IMR-90 (cell line): ENCODE measurements at regions not wholly inside any gene's neighbourhood (a gene's known extent, or its start where the extent isn't known, plus 50 kb on each side); places are given as distances from the start of the nearest gene placed in this dataset.

Experiments used
- ATAC-seq: fragments of 200-7000 bp; cut with Tn5 transposase; 2 replicates; pipeline ENCODE4 v1.9.1; 2020; ENCODE audit warnings: low read depth, mild to moderate bottlenecking, moderate library complexity
- BruUV-seq: library from RNA; stranded (reverse); fragments of 400-500 nt; replicated peaks from 2 replicates; lab custom pipeline; 2021; lab: Mats Ljungman, UMichigan
- CTCF ChIA-PET: fragments of 300-600 bp; formaldehyde crosslinking; extraction: SDS; loops from one replicate; lab custom pipeline; 2021; ENCODE audit warnings: antibody characterized with exemption; lab: Yijun Ruan, JAX
- POLR2A ChIA-PET: fragments of 300-600 bp; sonication (Branson Sonifier 250); formaldehyde crosslinking; loops from one replicate; lab custom pipeline; 2022; ENCODE audit warnings: antibody characterized with exemption; ENCODE audit not compliant: unreplicated experiment; lab: Charles Lee
- DNase-seq: peaks from one replicate; pipeline ENCODE4 v3.0.0; 2013
- H2AFZ ChIP-seq: replicated peaks from 2 replicates; pipeline ENCODE3; 2013; ENCODE audit warnings: low read length, mild to moderate bottlenecking; ENCODE audit not compliant: poor library complexity
- H2AK5ac ChIP-seq: 2 replicates; pipeline ENCODE4 v1.6.1; 2013; ENCODE audit warnings: low read depth, low read length, inconsistent platforms
- H2AK9ac ChIP-seq: replicated peaks from 2 replicates; pipeline ENCODE3; 2013; ENCODE audit warnings: mild to moderate bottlenecking, low read depth, low read length, moderate library complexity; ENCODE audit not compliant: poor library complexity
- H2BK120ac ChIP-seq: 2 replicates; pipeline ENCODE4 v1.6.1; 2013; ENCODE audit warnings: low read depth, low read length, inconsistent platforms
- H2BK15ac ChIP-seq: 3 replicates; pipeline ENCODE4 v1.6.1; 2013; ENCODE audit warnings: low read depth, low read length, inconsistent platforms
- H2BK20ac ChIP-seq: 2 replicates; pipeline ENCODE4 v1.6.1; 2013; ENCODE audit warnings: low read depth, mild to moderate bottlenecking, inconsistent platforms, low read length, moderate library complexity
- H2BK5ac ChIP-seq: 2 replicates; pipeline ENCODE4 v1.6.1; 2013; ENCODE audit warnings: mild to moderate bottlenecking, low read depth, low read length, inconsistent platforms; ENCODE audit not compliant: poor library complexity, severe bottlenecking
- H3K14ac ChIP-seq: replicated peaks from 2 replicates; pipeline ENCODE4 v1.6.1; 2013; ENCODE audit warnings: low read depth, low read length, inconsistent platforms
- H3K18ac ChIP-seq: 2 replicates; pipeline ENCODE4 v1.6.1; 2013; ENCODE audit warnings: low read depth, low read length, control low read depth
- H3K23ac ChIP-seq: 2 replicates; pipeline ENCODE4 v1.6.1; 2013; ENCODE audit warnings: low read depth, low read length, inconsistent platforms
- H3K27ac ChIP-seq: 2 replicates; pipeline ENCODE4 v1.5.1; 2013; ENCODE audit warnings: mild to moderate bottlenecking, control low read depth, low read length; ENCODE audit not compliant: insufficient read depth
- H3K27me3 ChIP-seq: 2 replicates; pipeline ENCODE4 v1.6.1; 2013; ENCODE audit warnings: low read length; ENCODE audit not compliant: control insufficient read depth, insufficient read depth
- H3K36me3 ChIP-seq: 2 replicates; pipeline ENCODE4 v1.6.1; 2013; ENCODE audit warnings: low read length, mixed read lengths; ENCODE audit not compliant: control insufficient read depth, insufficient read depth
- H3K4ac ChIP-seq: 2 replicates; pipeline ENCODE4 v1.6.1; 2013; ENCODE audit warnings: low read depth, low read length, inconsistent platforms
- H3K4me1 ChIP-seq: 2 replicates; pipeline ENCODE4 v1.6.1; 2013; ENCODE audit warnings: low read length, mixed read lengths; ENCODE audit not compliant: control insufficient read depth, insufficient read depth
- H3K4me2 ChIP-seq: 2 replicates; pipeline ENCODE4 v1.6.1; 2013; ENCODE audit warnings: low read depth, mild to moderate bottlenecking, control low read depth, low read length, moderate library complexity
- H3K4me3 ChIP-seq: 2 replicates; pipeline ENCODE4 v1.5.1; 2013; ENCODE audit warnings: low read depth, mild to moderate bottlenecking, control low read depth, low read length, moderate library complexity; ENCODE audit not compliant: insufficient read depth
- H3K56ac ChIP-seq: 2 replicates; pipeline ENCODE4 v1.6.1; 2013; ENCODE audit warnings: low read length, inconsistent platforms; ENCODE audit not compliant: insufficient read depth; ENCODE audit errors: extremely low read depth
- H3K79me1 ChIP-seq, 2 experiments: 2 replicates each; pipeline ENCODE4 v1.6.1; 2013; ENCODE audit warnings: low read length in 2 of 2, inconsistent platforms in 1 of 2, low read depth in 1 of 2
- H3K9ac ChIP-seq: 2 replicates; pipeline ENCODE4 v1.6.1; 2013; ENCODE audit warnings: low read depth, low read length, control low read depth
- H3K9me1 ChIP-seq: 2 replicates; pipeline ENCODE4 v1.6.1; 2013; ENCODE audit warnings: low read length, inconsistent platforms; ENCODE audit not compliant: insufficient read depth
- H3K9me3 ChIP-seq: 2 replicates; pipeline ENCODE4 v1.6.1; 2013; ENCODE audit warnings: low read length; ENCODE audit not compliant: control insufficient read depth, insufficient read depth
- H4K20me1 ChIP-seq: 2 replicates; pipeline ENCODE4 v1.6.1; 2013; ENCODE audit warnings: low read length, inconsistent platforms; ENCODE audit not compliant: insufficient read depth
- H4K5ac ChIP-seq: 2 replicates; pipeline ENCODE4 v1.6.1; 2013; ENCODE audit warnings: mild to moderate bottlenecking, low read depth, low read length, control low read depth
- H4K8ac ChIP-seq, 2 experiments: 2 replicates each; pipeline ENCODE4 v1.6.1; 2013; ENCODE audit warnings: low read depth in 2 of 2, low read length in 2 of 2, control low read depth in 1 of 2, inconsistent platforms in 1 of 2
- H4K91ac ChIP-seq: 2 replicates; pipeline ENCODE4 v1.6.1; 2013; ENCODE audit warnings: low read depth, low read length, inconsistent platforms; ENCODE audit not compliant: insufficient read depth
- CHD1 ChIP-seq: IDR thresholded peaks from 2 replicates; pipeline ENCODE4 v1.6.1; 2012; ENCODE audit warnings: low read depth, low read length, improper control_type of control experiment
- MAFK ChIP-seq: IDR thresholded peaks from 2 replicates; pipeline ENCODE4 v1.6.1; 2012; ENCODE audit warnings: low read depth, low read length, improper control_type of control experiment
- POLR2A ChIP-seq: IDR thresholded peaks from 2 replicates; pipeline ENCODE4 v1.6.1; 2012; ENCODE audit warnings: mild to moderate bottlenecking, low read depth, low read length
- WGBS, 2 experiments: methylation state at CpG; one replicate each; pipeline versions ENCODE4 v1.1.5 to v1.1.7; 2013; ENCODE audit warnings: missing lambda C conversion rate in 2 of 2; ENCODE audit not compliant: insufficient read length in 1 of 2; ENCODE audit errors: extremely low coverage in 2 of 2; 5-methylcytosine and 5-hydroxymethylcytosine counted together
- dilution Hi-C: fragments of 300-500 bp; cut with HindIII; formaldehyde crosslinking; loops from one replicate; pipeline ENCODE4 v1.14.3; 2018; ENCODE audit warnings: low sequenced_read_pairs; ENCODE audit not compliant: unreplicated experiment
- in situ Hi-C: fragments of 300-500 bp; cut with MboI; formaldehyde crosslinking; loops from 3 replicates; pipeline ENCODE4 v1.14.3; 2019; ENCODE audit warnings: low sequenced_read_pairs, inconsistent platforms, mixed read lengths
- intact Hi-C: fragments of 100-400 bp; cut with micrococcal nuclease; formaldehyde crosslinking; loops from 2 replicates; pipeline ENCODE4 v1.10.0; 2022
- TF ChIP-seq, protein P1 (sequence below): fragments of 150-350 bp; IDR thresholded peaks from 2 replicates; pipeline ENCODE4 v1.6.1; 2017; ENCODE audit warnings: mild to moderate bottlenecking, antibody characterized with exemption, low read length, low read depth

DNA sequence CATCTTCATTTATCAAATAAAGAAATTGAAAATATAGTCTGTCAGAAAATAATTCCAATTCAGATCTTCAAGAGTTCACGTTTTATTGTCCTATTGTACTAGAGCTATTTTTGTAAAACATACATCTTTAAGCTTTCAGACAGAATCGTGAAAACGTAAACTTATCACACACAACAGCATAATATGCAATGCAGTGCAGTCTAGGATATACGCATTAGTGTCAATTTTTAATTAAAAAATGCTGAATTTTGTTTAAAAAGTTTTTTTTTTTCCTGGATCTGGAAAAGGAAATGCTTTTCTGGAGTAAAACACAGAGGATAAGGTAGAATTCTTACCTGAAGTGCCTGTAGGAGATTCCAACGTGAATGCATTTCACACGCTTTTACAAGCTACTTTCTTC, 458.2 kb upstream of the KLF6 start:
- H3K14ac ChIP-seq: peak overlapping the region; percentile 49; the same call in 1 of the 2 replicates
- peak overlapping the region; percentile 78; the same call in 1 of the 2 replicates for H4K91ac ChIP-seq
- H2BK15ac ChIP-seq: 0 out of 3 replicates have a peak overlapping the region, but pooled peaks have one; percentile 81
- no peak for ATAC-seq
- peak overlapping the region; percentile 80 for H2BK120ac ChIP-seq
- H4K5ac ChIP-seq: no peak overlapping the region; the same call in 1 of the 2 replicates
- H3K56ac ChIP-seq: peak overlapping the region; percentile 85; the same call in 1 of the 2 replicates
- ChIA-PET CTCF (interaction anchor here (0.6 to 0.7 kb wide), 4 partner anchors 319 to 1045 kb away, joined by 3 to 9 read pairs (median 4); no protein-coding TSS in a partner anchor), POLR2A (interaction anchor here (0.6 to 1.0 kb wide), 4 partner anchors 15 to 598 kb away, joined by 3 to 6 read pairs (median 5); partner anchors contain the start of gene KLF6)
- H3K9ac ChIP-seq: peak overlapping the region; percentile 42; the same call in 1 of the 2 replicates
- no peak for DNase-seq
- in situ Hi-C loops: loop anchor here (5.0 to 10.0 kb wide), 2 partner anchors 422 to 461 kb away; no protein-coding TSS in a partner anchor
- peak overlapping the region; percentile 70; the same call in 1 of the 2 replicates for H3K23ac ChIP-seq
- H3K4me1 ChIP-seq: peaks cover 17% of the 10 kb centered on the region
- peak overlapping the region; percentile 53 to 83 for H4K8ac ChIP-seq
- H3K27ac ChIP-seq: no peak overlapping the region
- no peak overlapping the region for H3K4me3 ChIP-seq
- peaks cover 9% of the 10 kb centered on the region for H3K9me1 ChIP-seq
- peak overlapping the region; percentile 89 for H2BK5ac ChIP-seq
- intact Hi-C loops: loop anchor here (2.0 to 10.0 kb wide), 7 partner anchors 391 to 1048 kb away; partner anchors contain the start of gene KLF6
- no peaks in the 10 kb centered on the region for H4K20me1 ChIP-seq
- peaks cover 3 to 15% of the 10 kb centered on the region in 2 experiments; a peak in 2 of 4 replicates for H3K79me1 ChIP-seq
- peak overlapping the region; percentile 86; the same call in 1 of the 2 replicates for H2BK20ac ChIP-seq
- no peak overlapping the region for H2AFZ ChIP-seq
- dilution Hi-C loops: no loop called here
- H3K4ac ChIP-seq: peak overlapping the region; percentile 88; the same call in 1 of the 2 replicates
- H3K36me3 ChIP-seq: no peaks in the 10 kb centered on the region
- H3K27me3 ChIP-seq: no peaks in the 10 kb centered on the region
- H2AK5ac ChIP-seq: peak overlapping the region; percentile 64
- H3K4me2 ChIP-seq: peak overlapping the region; percentile 68
- no TSS peak for BruUV-seq
- TF ChIP-seq POLR2A (0 out of 2 replicates have a peak, but pooled peaks have one; percentile 1), MAFK (no peak), CHD1 (peak; percentile 69; the same call in 1 of the 2 replicates)
- TF ChIP-seq, protein P1, sequence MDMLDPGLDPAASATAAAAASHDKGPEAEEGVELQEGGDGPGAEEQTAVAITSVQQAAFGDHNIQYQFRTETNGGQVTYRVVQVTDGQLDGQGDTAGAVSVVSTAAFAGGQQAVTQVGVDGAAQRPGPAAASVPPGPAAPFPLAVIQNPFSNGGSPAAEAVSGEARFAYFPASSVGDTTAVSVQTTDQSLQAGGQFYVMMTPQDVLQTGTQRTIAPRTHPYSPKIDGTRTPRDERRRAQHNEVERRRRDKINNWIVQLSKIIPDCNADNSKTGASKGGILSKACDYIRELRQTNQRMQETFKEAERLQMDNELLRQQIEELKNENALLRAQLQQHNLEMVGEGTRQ: no peak
- H3K18ac ChIP-seq: peak overlapping the region; percentile 94
- no peak overlapping the region for H2AK9ac ChIP-seq
- WGBS, 2 experiments: no CpG with 5 or more reads among the region's 6 CpGs
- no peaks in the 10 kb centered on the region for H3K9me3 ChIP-seq
